OCI-LY1 (cell line): ENCODE measurements at regions not wholly inside any gene's neighbourhood (a gene's known extent, or its start where the extent isn't known, plus 50 kb on each side); places are given as distances from the start of the nearest gene placed in this dataset.

Experiments
- CTCF ChIP-seq: fragments of 200-600 bp; sonication (generic), shearing (Covaris generic); IDR thresholded peaks from 2 replicates; pipeline ENCODE4 v1.5.1; 2017; ENCODE audit warnings: mild to moderate bottlenecking, antibody characterized with exemption, low read length, moderate library complexity, mixed read lengths
- EZH2 ChIP-seq: fragments of 200-600 bp; sonication (generic), shearing (Covaris generic); IDR thresholded peaks from 2 replicates; pipeline ENCODE4 v1.8.0; 2017; ENCODE audit warnings: borderline replicate concordance, mixed run types, mild to moderate bottlenecking, antibody characterized with exemption, low read length, moderate library complexity, mixed read lengths

DNA sequence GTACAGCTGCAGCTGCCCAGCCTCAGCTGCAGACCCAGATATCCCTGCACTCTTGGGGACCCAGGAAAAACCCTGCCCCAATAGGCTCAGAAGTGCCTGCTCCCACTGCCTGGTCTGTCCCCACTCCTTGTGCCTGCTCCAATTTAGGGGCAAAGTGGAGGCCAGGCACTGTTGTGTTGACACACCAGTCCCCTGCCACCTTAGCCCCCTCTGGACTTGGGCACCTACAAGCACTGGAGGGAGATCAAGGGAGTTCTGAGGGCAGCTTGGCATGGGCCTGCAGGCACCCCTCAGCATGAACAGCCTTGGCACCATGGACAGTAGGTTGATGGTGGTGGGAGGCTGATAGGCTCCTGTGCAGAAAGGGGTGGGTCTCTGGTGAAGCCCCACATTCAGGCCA is 2020.8 kb upstream of the ADGRL3 start:
- TF ChIP-seq CTCF (no peak), EZH2 (no peak)
